OCI-LY7 (cell line): ENCODE measurements at regions not wholly inside any gene's neighbourhood (a gene's known extent, or its start where the extent isn't known, plus 50 kb on each side); places are given as distances from the start of the nearest gene placed in this dataset.

Experiments
- BruUV-seq: library from RNA; stranded (reverse); fragments of 400-500 nt; replicated peaks from 2 replicates; lab custom pipeline; 2021; lab: Mats Ljungman, UMichigan
- CTCF ChIA-PET: fragments of 300-600 bp; sonication (Branson Sonifier 250); formaldehyde crosslinking; loops from one replicate; lab custom pipeline; 2022; ENCODE audit warnings: antibody characterized with exemption; ENCODE audit not compliant: unreplicated experiment; lab: Charles Lee
- POLR2A ChIA-PET: fragments of 300-600 bp; sonication (Branson Sonifier 250); formaldehyde crosslinking; loops from one replicate; lab custom pipeline; 2022; ENCODE audit warnings: antibody characterized with exemption; lab: Charles Lee
- DNase-seq: peaks from one replicate; pipeline ENCODE4 v3.0.0-alpha.2; 2015; ENCODE audit warnings: low spot score
- H2AFZ ChIP-seq: fragments of 200-600 bp; sonication (generic), shearing (Covaris generic); 2 replicates; pipeline ENCODE4 v1.6.1; 2014; ENCODE audit warnings: mild to moderate bottlenecking, antibody characterized with exemption, low read length, moderate library complexity
- H3K27ac ChIP-seq: fragments of 200-600 bp; sonication (generic); 2 replicates; pipeline ENCODE4 v1.5.1; 2014; ENCODE audit warnings: mixed run types, low read depth, mild to moderate bottlenecking, moderate library complexity, low read length, inconsistent platforms; ENCODE audit not compliant: poor library complexity, severe bottlenecking
- H3K36me3 ChIP-seq: fragments of 200-600 bp; sonication (generic); 2 replicates; pipeline ENCODE4 v1.6.1; 2014; ENCODE audit warnings: mild to moderate bottlenecking, antibody characterized with exemption, low read length, moderate library complexity, mixed read lengths; ENCODE audit not compliant: insufficient read depth
- H3K4me1 ChIP-seq: fragments of 200-600 bp; sonication (generic); 2 replicates; pipeline ENCODE4 v1.5.1; 2014; ENCODE audit warnings: mild to moderate bottlenecking, low read length; ENCODE audit not compliant: insufficient read depth, poor library complexity, severe bottlenecking
- H3K4me2 ChIP-seq: fragments of 200-600 bp; sonication (generic); 2 replicates; pipeline ENCODE4 v1.6.1; 2014; ENCODE audit warnings: mild to moderate bottlenecking, low read length
- H3K4me3 ChIP-seq: fragments of 200-600 bp; sonication (generic); 2 replicates; pipeline ENCODE4 v1.5.1; 2014; ENCODE audit warnings: mild to moderate bottlenecking, low read depth, low read length; ENCODE audit not compliant: poor library complexity, severe bottlenecking
- H3K79me2 ChIP-seq: fragments of 200-600 bp; sonication (generic); 2 replicates; pipeline ENCODE4 v1.6.1; 2016; ENCODE audit warnings: low read depth, mild to moderate bottlenecking, low read length, moderate library complexity, mixed read lengths; ENCODE audit not compliant: insufficient read depth
- H3K9me2 ChIP-seq: fragments of 200-600 bp; sonication (generic); 2 replicates; pipeline ENCODE4 v1.6.1; 2016; ENCODE audit warnings: mild to moderate bottlenecking, low read length, mixed read lengths; ENCODE audit not compliant: insufficient read depth
- H3K9me3 ChIP-seq: fragments of 200-600 bp; sonication (generic); 2 replicates; pipeline ENCODE4 v1.6.1; 2014; ENCODE audit warnings: mild to moderate bottlenecking, mixed run types, low read length, mixed read lengths
- H4K20me1 ChIP-seq: fragments of 200-600 bp; sonication (generic); 2 replicates; pipeline ENCODE4 v1.6.1; 2014; ENCODE audit warnings: mild to moderate bottlenecking, antibody characterized with exemption, low read length, moderate library complexity, mixed read lengths; ENCODE audit not compliant: insufficient read depth
- CTCF ChIP-seq: fragments of 200-600 bp; sonication (generic); conservative IDR thresholded peaks from 2 replicates; pipeline ENCODE4 v1.5.1; 2014; ENCODE audit warnings: mild to moderate bottlenecking, antibody characterized with exemption, low read length, moderate library complexity, mixed read lengths
- EZH2phosphoT487 ChIP-seq: fragments of 200-600 bp; sonication (generic); IDR thresholded peaks from 2 replicates; pipeline ENCODE4 v1.6.1; 2018; ENCODE audit warnings: low read depth, borderline replicate concordance, mild to moderate bottlenecking, mixed run types, antibody characterized with exemption, low read length, moderate library complexity, mixed read lengths
- intact Hi-C: fragments of 100-400 bp; cut with micrococcal nuclease; formaldehyde crosslinking; loops from one replicate; pipeline ENCODE4 v1.10.0; 2022; ENCODE audit not compliant: unreplicated experiment

GRCh38 chr6:100181309-100181708 lies 187.3 kb upstream of the MCHR2 start:
- Histone ChIP-seq H3K9me3 (no peaks in the 10 kb centered on the region), H3K4me1 (no peaks in the 10 kb centered on the region), H4K20me1 (no peaks in the 10 kb centered on the region), H3K4me3 (no peak overlapping the region), H3K79me2 (no peaks in the 10 kb centered on the region), H3K27ac (no peak overlapping the region), H3K36me3 (no peaks in the 10 kb centered on the region), H3K9me2 (no peaks in the 10 kb centered on the region), H3K4me2 (no peak overlapping the region), H2AFZ (no peak overlapping the region)
- BruUV-seq: no TSS peak
- DNase-seq: no peak
- ChIA-PET CTCF (no interaction called here), POLR2A (no interaction called here)
- intact Hi-C loops: no loop called here
- TF ChIP-seq CTCF (no peak), EZH2phosphoT487 (no peak)

GRCh38 chr6:100179576-100179975 lies 185.6 kb upstream of the MCHR2 start:
- ChIA-PET POLR2A (no interaction called here), CTCF (no interaction called here)
- intact Hi-C loops: loop anchor here (5.0 kb wide), 1 partner anchor 298 kb away; no protein-coding TSS in a partner anchor
- Histone ChIP-seq H3K27ac (no peak overlapping the region), H3K4me1 (no peaks in the 10 kb centered on the region), H3K4me2 (no peak overlapping the region), H3K9me2 (no peaks in the 10 kb centered on the region), H3K79me2 (no peaks in the 10 kb centered on the region), H2AFZ (no peak overlapping the region), H3K4me3 (no peak overlapping the region), H4K20me1 (no peaks in the 10 kb centered on the region), H3K36me3 (no peaks in the 10 kb centered on the region), H3K9me3 (no peaks in the 10 kb centered on the region)
- DNase-seq: no peak
- TF ChIP-seq EZH2phosphoT487: no peak
- TF ChIP-seq CTCF: no peak
- no TSS peak for BruUV-seq

GRCh38 chr6:100177956-100178355 lies 183.9 kb upstream of the MCHR2 start:
- Histone ChIP-seq H3K9me3 (no peaks in the 10 kb centered on the region), H3K27ac (no peak overlapping the region), H3K4me2 (no peak overlapping the region), H3K4me1 (no peaks in the 10 kb centered on the region), H2AFZ (no peak overlapping the region), H3K36me3 (no peaks in the 10 kb centered on the region), H4K20me1 (no peaks in the 10 kb centered on the region), H3K4me3 (no peak overlapping the region), H3K79me2 (no peaks in the 10 kb centered on the region), H3K9me2 (no peaks in the 10 kb centered on the region)
- intact Hi-C loops: loop anchor here (5.0 kb wide), 1 partner anchor 299 kb away; no protein-coding TSS in a partner anchor
- ChIA-PET CTCF (no interaction called here), POLR2A (interaction anchor here (0.6 kb wide), 1 partner anchor 12 kb away, joined by 3 read pairs; no protein-coding TSS in a partner anchor)
- TF ChIP-seq CTCF (no peak), EZH2phosphoT487 (no peak)
- no peak for DNase-seq
- BruUV-seq: no TSS peak
